PC-9 (cell line): ENCODE measurements at regions not wholly inside any gene's neighbourhood (a gene's known extent, or its start where the extent isn't known, plus 50 kb on each side); places are given as distances from the start of the nearest gene placed in this dataset.

Experiments
- BruUV-seq: library from RNA; stranded (reverse); fragments of 400-500 nt; replicated peaks from 2 replicates; lab custom pipeline; 2021; lab: Mats Ljungman, UMichigan
- CTCF ChIA-PET: fragments of 300-600 bp; sonication (Branson Sonifier 250); formaldehyde crosslinking; loops from one replicate; lab custom pipeline; 2022; ENCODE audit warnings: antibody characterized with exemption; lab: Charles Lee
- POLR2A ChIA-PET: fragments of 300-600 bp; sonication (Branson Sonifier 250); formaldehyde crosslinking; loops from one replicate; lab custom pipeline; 2022; ENCODE audit warnings: antibody characterized with exemption; ENCODE audit not compliant: unreplicated experiment; lab: Charles Lee
- DNase-seq, 2 experiments: peaks; one replicate each; pipeline versions ENCODE4 v3.0.0 to v3.0.0-alpha.2; 2015 to 2022; ENCODE audit warnings: mixed read lengths in 1 of 2
- H2AFZ ChIP-seq: fragments of 200-600 bp; sonication (generic); 2 replicates; pipeline ENCODE4 v1.8.1; 2017; ENCODE audit warnings: antibody characterized with exemption
- H3F3A ChIP-seq: fragments of 200-600 bp; sonication (generic); 2 replicates; pipeline ENCODE4 v1.8.1; 2017; ENCODE audit warnings: antibody characterized with exemption, mild to moderate bottlenecking, low read depth; ENCODE audit not compliant: insufficient read depth
- H3K27ac ChIP-seq: fragments of 200-600 bp; sonication (generic); 2 replicates; pipeline ENCODE4 v1.6.1; 2016; ENCODE audit warnings: mixed run types
- H3K27me3 ChIP-seq: fragments of 200-600 bp; sonication (generic); 2 replicates; pipeline ENCODE4 v1.6.1; 2016; ENCODE audit warnings: low read depth, mixed run types; ENCODE audit not compliant: insufficient read depth
- H3K36me3 ChIP-seq: fragments of 200-600 bp; sonication (generic); 2 replicates; pipeline ENCODE4 v1.6.1; 2016; ENCODE audit warnings: low read depth, mixed run types
- H3K4me1 ChIP-seq: fragments of 200-600 bp; sonication (generic); replicated peaks from 2 replicates; pipeline ENCODE4 v1.6.1; 2016; ENCODE audit warnings: mixed run types; ENCODE audit not compliant: insufficient read depth
- H3K4me2 ChIP-seq: fragments of 200-600 bp; sonication (generic); 2 replicates; pipeline ENCODE4 v1.6.1; 2017; ENCODE audit warnings: mixed run types
- H3K4me3 ChIP-seq: fragments of 200-600 bp; sonication (generic); 2 replicates; pipeline ENCODE4 v1.6.1; 2016; ENCODE audit warnings: mixed run types
- H3K79me2 ChIP-seq: fragments of 200-600 bp; sonication (generic); 2 replicates; pipeline ENCODE4 v1.6.1; 2017; ENCODE audit warnings: low read depth, mixed run types
- H3K9me2 ChIP-seq: fragments of 200-600 bp; sonication (generic); 2 replicates; pipeline ENCODE4 v1.8.1; 2017; ENCODE audit warnings: mild to moderate bottlenecking; ENCODE audit not compliant: insufficient read depth
- H3K9me3 ChIP-seq: fragments of 200-600 bp; sonication (generic); 2 replicates; pipeline ENCODE4 v1.8.1; 2016; ENCODE audit warnings: low read depth; ENCODE audit not compliant: insufficient read depth
- H4K20me1 ChIP-seq: fragments of 200-600 bp; sonication (generic); 2 replicates; pipeline ENCODE4 v1.8.1; 2017; ENCODE audit not compliant: insufficient read depth
- EZH2 ChIP-seq: fragments of 200-600 bp; sonication (generic); IDR thresholded peaks from 2 replicates; pipeline ENCODE4 v1.8.0; 2017; ENCODE audit warnings: antibody characterized with exemption, low read depth
- intact Hi-C: fragments of 100-400 bp; cut with micrococcal nuclease; formaldehyde crosslinking; loops from one replicate; pipeline ENCODE4 v1.10.0; 2022; ENCODE audit not compliant: unreplicated experiment
- TF ChIP-seq, protein P1 (sequence below): fragments of 200-600 bp; sonication (generic); conservative IDR thresholded peaks from 2 replicates; pipeline ENCODE4 v1.6.1; 2017; ENCODE audit warnings: mixed run types, antibody characterized with exemption, mild to moderate bottlenecking, moderate library complexity

DNA sequence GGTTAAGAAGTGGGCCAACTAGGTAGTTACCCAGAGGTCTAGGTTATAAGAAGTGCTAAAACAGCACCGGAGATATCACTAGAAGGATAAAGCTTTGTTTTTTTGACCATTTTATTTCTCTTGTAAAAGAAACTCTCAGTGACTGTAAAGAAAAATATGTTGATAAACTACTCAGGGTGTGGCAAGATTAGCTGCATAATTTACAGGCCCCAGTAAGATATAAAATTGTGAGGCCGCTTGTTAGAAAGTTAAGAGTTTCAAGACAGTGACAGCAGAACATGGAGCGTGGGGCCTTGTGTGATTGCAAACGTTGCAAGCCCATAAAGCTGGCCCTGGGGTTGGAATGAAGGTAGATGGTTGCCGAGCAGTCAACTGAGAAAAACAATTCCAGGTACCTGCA, 263.7 kb upstream of the EEF2KMT start:
- H3K27me3 ChIP-seq, result peaks cover 87% of the 10 kb centered on the region
- ChIA-PET CTCF (no interaction called here), POLR2A (no interaction called here)
- intact Hi-C loops, result no loop called here
- H4K20me1 ChIP-seq, result no peaks in the 10 kb centered on the region; the same call in 1 of the 2 replicates
- no peaks in the 10 kb centered on the region for H3K4me1 ChIP-seq
- H3K27ac ChIP-seq, result no peak overlapping the region
- H3K9me3 ChIP-seq, result no peaks in the 10 kb centered on the region
- no peak for TF ChIP-seq EZH2
- TF ChIP-seq, protein P1, sequence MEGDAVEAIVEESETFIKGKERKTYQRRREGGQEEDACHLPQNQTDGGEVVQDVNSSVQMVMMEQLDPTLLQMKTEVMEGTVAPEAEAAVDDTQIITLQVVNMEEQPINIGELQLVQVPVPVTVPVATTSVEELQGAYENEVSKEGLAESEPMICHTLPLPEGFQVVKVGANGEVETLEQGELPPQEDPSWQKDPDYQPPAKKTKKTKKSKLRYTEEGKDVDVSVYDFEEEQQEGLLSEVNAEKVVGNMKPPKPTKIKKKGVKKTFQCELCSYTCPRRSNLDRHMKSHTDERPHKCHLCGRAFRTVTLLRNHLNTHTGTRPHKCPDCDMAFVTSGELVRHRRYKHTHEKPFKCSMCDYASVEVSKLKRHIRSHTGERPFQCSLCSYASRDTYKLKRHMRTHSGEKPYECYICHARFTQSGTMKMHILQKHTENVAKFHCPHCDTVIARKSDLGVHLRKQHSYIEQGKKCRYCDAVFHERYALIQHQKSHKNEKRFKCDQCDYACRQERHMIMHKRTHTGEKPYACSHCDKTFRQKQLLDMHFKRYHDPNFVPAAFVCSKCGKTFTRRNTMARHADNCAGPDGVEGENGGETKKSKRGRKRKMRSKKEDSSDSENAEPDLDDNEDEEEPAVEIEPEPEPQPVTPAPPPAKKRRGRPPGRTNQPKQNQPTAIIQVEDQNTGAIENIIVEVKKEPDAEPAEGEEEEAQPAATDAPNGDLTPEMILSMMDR, result no peak
- no peaks in the 10 kb centered on the region for H3K36me3 ChIP-seq
- H3K4me3 ChIP-seq, result no peak overlapping the region
- H3K4me2 ChIP-seq, result no peak overlapping the region
- no peak overlapping the region for H2AFZ ChIP-seq
- DNase-seq, result no peak
- no peaks in the 10 kb centered on the region for H3F3A ChIP-seq
- H3K9me2 ChIP-seq, result no peaks in the 10 kb centered on the region
- BruUV-seq, result no TSS peak
- no peaks in the 10 kb centered on the region for H3K79me2 ChIP-seq

DNA sequence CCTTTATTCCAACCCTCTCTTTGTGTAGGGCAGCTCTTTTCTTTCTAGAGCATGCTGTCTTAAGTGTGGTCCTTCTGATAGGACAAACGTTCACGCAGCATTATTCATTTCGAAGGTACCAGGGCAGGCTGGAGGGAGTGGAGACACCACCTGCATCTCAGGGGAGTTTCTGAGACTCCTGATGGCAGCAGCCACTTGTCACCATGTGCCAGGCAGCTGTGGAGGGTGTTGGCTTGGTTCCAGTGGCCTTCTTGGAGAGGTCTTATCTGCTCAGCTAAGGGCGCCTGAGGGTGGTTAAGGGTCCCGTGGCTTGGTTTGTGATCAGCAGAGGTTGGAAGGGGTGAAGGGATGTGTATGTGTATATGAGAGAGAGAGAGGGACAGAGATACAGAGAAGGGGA, 257.1 kb upstream of the EEF2KMT start:
- Histone ChIP-seq H3K9me3 (no peaks in the 10 kb centered on the region), H3K4me1 (no peaks in the 10 kb centered on the region), H3K36me3 (no peaks in the 10 kb centered on the region), H4K20me1 (no peaks in the 10 kb centered on the region; the same call in 1 of the 2 replicates), H3F3A (no peaks in the 10 kb centered on the region), H3K27me3 (peaks cover 89% of the 10 kb centered on the region), H3K4me2 (no peak overlapping the region), H3K79me2 (no peaks in the 10 kb centered on the region), H2AFZ (no peak overlapping the region), H3K9me2 (no peaks in the 10 kb centered on the region), H3K4me3 (no peak overlapping the region), H3K27ac (no peak overlapping the region)
- BruUV-seq, result no TSS peak
- CTCF ChIA-PET, result no interaction called here
- DNase-seq, result no peak
- TF ChIP-seq, protein P1, result no peak
- no peak for TF ChIP-seq EZH2
- POLR2A ChIA-PET, result no interaction called here
- intact Hi-C loops, result no loop called here

DNA sequence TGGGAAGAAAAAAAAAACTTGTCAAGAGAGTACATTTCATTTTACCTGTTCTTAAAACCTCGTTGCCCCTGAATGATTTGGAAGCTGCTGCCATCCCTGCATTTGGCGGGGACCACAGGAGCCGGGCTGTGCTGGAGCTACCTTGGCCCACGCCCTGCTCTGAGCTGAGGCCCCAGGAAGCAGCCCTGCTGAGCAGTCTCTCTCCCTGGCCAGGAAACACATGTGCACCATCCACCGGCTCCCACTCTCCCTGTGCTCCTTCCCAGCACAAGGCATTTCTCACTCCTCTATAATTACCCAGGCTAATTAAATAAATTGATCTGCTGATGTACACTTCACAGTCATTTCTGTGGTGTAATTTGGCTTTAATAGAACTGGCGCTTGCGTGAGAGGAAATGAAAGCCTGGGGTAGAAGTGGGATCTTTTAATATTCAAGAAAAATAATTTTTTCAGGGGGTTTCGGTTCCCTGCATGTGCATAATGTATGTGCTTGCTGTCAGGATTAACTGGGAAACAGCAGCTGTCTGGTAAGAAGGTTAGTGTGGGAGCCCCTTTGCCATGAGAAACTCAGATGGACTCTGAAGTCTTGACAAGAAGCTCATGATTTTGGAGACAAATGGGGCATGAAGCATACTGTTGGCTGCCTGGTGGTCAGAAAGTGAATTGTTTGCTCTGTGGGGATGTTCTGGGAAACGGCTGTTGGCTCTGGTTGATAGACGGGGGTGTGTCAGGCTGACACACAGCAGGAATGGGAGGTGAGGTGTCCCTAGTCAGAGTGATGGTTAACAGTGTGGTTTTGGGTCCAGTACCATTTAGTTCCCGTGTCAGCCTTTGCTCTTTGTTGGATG, 252.3 kb upstream of the EEF2KMT start:
- Histone ChIP-seq H3K36me3 (no peaks in the 10 kb centered on the region), H4K20me1 (no peaks in the 10 kb centered on the region), H3K27ac (no peak overlapping the region), H3K4me3 (no peak overlapping the region), H3K79me2 (no peaks in the 10 kb centered on the region), H3K4me1 (no peaks in the 10 kb centered on the region), H3K27me3 (peaks cover 62% of the 10 kb centered on the region), H3F3A (no peaks in the 10 kb centered on the region), H2AFZ (no peak overlapping the region), H3K4me2 (no peak overlapping the region), H3K9me3 (no peaks in the 10 kb centered on the region), H3K9me2 (no peaks in the 10 kb centered on the region)
- intact Hi-C loops, result no loop called here
- DNase-seq, result no peak
- no TSS peak for BruUV-seq
- ChIA-PET CTCF (no interaction called here), POLR2A (no interaction called here)
- no peak for TF ChIP-seq EZH2
- TF ChIP-seq, protein P1, result no peak
